ENCODE measurements at regions not wholly inside any gene's neighbourhood (a gene's known extent, or its start where the extent isn't known, plus 50 kb on each side); places are given as distances from the start of the nearest gene placed in this dataset.

DNA sequence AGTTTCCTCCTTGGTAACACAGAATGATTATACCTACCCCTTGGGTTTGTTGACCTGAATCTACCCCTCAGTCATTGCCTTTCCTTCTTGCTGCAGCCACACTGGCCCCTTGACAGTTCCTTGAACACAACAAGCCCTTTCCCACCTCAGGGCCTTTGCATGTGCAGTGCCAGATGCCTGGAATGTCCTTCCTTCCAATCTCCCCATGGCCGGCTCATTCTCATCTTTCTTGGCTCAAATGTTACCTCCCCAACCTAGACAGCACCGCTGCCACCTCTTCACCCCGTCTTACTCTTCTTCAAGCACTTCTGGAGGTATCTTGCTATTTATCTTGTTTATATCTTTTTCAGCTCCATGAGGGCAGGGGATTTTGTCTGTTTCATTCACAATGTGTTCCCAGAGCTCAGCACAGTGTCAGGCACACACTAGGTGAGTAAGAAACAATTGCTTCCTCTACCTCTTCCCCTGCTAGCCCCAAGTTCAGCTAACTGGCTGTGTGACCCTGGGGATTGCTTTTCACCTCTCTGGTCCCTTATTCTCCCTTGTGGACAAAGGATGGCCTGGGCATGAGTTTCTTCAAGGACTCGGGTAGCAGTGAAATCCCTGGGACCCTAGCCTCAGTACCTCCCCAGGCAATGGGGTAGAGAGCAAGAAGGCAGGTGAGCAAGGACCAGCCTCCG lies 121.5 kb downstream of the CEBPB start:
- DNase-seq (ENCODE audit: low read depth in 2 of 2, low spot score in 1 of 2): no peak

DNA sequence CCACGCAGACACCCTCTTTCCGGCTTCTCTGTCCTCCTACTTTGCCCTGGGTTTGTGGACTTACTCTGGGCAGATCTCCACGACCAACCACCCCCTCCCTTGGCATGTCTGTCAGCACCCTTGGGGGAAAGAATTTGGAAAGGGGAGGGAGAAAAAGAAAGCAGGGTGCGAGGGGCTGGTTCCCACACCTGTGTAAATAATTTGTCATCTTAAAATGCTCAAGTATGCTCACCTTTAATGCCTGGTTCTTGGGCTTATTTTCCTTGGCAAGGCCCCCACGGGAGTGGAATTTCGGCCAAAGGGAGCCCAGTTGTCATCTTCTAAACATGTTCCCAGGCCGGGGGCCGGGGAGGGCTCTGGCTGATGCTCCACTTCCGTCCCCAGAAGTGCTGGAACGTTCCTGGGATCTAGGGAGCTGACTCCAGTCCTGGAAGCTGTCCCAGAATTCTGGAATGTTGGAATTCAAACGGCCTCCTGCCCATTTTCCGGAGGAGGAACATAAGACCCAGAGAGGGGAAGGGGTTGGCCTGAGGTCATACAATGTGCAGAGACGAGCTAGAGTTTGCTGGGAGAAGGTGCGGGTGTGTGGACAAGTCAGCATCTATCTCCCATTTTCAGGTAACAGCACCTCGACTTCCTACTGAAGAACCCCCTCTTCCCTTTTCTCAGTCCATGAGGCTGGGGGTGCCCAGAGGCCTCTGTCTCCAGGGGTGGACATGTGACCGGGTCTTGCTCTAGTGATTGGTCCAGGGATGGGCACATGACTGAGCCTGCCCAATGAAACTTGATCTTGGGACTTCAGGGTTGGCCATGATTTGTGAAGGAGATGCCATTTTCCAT lies 122.3 kb downstream of the CEBPB start:
- DNase-seq (ENCODE audit: low read depth in 2 of 2, low spot score in 1 of 2): no peak

DNA sequence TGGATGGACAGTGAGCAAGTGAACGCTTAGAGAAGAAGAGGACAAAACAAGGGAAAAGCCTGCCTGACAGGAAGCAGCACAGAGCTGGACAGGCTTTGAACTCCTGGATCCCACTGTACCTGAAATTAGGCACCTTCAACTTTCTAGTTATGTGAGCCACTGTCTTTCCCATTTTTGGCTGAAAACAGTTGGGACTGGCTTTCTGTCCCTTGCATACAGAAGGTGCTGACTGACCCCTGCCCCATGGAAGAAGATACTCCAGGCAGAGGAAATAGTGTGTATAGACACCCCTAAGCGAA lies 122.8 kb downstream of the CEBPB start:
- DNase-seq (ENCODE audit: low read depth in 2 of 2, low spot score in 1 of 2): no peak

DNA sequence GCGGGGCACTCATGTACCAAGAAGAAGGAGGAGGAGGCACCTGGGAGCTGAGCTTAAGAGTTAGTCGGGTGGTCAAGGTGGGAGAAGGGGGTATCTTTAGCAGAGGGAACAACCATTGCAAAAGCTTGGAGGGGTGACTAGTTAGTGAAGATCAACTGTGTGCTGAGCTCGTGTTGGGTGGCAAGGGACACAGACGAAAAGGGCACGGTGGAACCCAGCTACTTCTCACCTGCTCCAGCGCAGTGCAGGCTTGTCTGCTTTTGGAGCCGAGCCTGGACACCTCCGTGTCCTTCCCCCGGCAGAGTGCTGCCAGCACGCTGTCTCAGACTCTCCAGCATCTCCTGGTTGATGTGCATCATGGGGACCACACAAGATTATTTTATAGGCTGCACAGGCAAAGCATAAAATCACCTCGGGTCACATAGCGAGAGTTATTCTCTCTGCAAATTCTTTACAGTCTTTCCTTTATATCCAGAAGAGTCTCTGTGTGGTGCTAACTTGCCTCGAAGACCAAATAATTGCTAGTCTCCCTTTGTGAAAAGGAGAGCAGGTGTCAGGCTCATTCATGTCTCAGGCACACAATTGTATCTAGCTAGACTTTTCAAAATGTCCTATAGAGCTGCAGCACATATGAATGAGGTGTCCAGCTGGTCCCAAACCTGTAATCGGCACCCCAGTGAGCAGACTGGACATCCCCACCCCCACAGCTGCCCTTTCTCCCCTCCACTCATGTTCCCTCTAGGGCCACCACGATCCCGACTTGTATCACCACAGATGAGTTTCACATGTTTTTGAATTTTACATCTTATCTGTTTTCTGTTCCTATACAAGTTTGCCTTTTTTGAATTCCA lies 123.4 kb downstream of the CEBPB start:
- DNase-seq (ENCODE audit: low read depth in 2 of 2, low spot score in 1 of 2): no peak

DNA sequence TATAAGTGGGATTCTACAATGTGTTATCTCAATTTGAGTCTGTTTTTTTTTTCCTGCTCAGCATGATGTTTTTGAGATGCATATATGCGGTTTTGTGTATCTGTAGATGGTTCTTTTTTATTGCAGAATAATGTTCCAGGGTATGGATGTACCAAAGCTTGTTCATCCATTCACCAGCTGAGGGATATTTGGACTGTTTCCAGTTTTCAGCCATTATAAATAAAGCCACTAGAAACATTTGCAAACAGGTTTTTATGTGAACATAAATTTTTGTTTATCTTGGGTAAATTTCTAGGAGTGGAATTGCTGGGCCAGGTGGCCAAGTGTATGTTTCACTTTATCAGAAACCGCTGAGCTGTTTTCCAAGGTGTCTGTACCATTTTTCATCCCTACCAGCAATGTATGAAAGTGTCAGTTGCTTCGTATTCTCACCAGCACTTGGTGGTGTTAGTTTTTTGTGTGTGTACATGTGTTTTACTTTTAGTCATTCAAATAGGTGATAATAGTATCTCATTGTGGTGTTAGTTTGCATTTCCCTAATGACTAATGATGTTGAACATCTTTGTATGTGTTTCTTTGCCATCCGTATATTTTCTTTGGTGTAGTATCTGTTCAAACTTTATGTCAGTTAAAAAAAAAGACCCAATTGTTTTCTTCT lies 124.2 kb downstream of the CEBPB start:
- DNase-seq (ENCODE audit: low read depth in 2 of 2, low spot score in 1 of 2): no peak

DNA sequence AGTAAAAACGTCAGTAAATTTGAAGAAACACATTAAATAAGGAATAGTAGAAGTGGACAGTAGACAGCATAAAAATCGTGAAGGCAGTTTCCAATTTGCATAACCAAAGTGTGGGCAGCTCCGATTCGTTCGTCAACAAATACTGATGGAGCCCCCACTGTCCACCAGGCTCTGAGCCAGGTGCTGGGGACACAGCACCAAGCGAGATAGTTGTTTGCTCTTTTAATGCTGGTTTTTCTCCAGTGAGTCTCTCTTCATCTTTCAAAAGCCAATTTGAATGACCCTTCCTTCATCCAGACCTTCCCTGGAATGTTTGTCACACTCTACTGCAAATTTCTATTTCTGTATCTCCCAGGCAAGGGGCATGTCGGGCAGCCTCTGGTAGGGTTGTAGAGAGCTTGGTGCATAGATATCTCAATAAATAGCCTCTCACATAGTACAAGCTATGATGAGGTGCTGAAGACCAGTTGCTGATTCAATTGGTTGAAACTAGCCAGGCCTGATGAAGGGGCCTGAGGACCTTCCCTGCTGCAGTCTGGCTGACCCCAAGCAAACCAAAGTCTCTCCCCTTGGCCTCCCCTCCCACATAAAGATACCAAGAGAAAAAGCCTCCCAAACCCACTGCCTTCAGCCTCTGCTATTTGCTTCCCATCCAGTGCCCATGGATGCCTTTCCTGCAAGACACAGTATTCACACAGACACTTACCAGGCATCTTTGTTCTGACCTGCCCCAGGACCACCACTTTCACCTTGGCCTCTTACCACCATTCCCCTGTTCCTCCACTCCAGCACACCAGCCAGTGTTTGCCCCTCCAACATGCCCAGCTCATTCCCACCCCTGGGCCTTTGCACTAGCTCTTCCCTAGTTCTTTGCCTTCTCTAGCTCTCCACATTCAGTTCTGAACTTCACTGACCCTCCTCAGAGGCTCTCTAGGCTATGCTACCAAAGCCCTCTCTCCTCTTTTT lies 125.2 kb downstream of the CEBPB start:
- DNase-seq (ENCODE audit: low read depth in 2 of 2, low spot score in 1 of 2): no peak

DNA sequence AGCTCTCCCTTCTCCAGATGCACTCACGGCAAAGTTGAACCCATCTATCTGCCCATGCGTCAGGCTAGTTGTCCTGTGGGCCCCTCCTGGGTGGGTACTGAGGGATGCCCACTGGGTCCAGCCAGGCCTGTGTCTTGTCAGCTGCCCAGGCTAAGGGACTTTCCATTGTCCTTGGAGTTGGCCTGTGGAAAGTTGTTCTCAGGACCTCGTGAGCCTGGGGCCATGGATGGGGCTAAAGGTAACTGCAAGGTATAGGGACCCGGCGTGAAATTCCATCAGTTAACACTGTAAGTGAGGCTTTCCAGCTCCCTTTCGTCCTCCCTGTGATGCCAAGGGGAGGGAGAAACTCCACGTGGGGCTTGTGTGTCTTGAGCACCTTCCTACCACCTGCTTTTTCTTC lies 126.5 kb downstream of the CEBPB start:
- DNase-seq (ENCODE audit: low read depth in 2 of 2, low spot score in 1 of 2): no peak

DNA sequence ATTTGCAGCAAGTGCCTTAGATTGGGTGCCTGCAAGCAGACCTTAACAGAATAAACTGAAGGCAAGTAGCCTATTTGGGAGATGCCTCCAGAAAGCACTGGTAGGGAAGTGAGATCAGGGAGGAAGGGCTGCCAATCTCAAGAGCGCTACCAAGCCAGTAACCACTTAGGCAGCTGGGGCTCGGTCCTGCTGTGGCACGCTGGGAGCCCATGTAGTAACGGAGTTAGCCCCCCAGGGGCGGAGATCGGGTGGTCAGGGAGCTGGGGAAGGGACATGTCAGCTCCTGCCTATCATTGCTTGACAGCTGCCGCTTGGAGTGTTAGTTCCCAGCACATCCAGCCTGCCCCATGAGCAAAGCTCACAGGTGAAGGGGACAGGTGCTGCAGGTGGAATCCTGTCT lies 127.0 kb downstream of the CEBPB start:
- DNase-seq (ENCODE audit: low read depth in 2 of 2, low spot score in 1 of 2): no peak

DNA sequence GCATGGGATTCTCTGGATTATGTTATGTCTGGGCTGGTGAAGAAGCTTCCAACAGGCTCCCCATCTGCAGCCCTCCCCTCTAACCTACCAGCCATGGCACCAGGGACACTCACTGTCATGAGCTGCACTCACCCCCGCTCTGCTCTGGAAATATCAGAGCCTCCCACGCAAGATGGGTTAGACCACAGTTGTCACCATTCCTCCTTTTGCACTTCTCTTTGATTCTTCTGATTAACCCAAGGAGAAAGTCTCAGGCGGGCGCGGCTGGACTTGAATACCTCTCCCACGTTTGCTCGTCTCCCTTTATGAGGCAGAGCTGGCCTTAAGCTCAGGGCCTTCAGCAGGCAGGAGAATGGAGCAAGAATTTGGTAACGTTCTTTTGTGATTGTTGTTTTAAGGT lies 128.1 kb downstream of the CEBPB start:
- no peak for DNase-seq (ENCODE audit: low read depth in 2 of 2, low spot score in 1 of 2)

DNA sequence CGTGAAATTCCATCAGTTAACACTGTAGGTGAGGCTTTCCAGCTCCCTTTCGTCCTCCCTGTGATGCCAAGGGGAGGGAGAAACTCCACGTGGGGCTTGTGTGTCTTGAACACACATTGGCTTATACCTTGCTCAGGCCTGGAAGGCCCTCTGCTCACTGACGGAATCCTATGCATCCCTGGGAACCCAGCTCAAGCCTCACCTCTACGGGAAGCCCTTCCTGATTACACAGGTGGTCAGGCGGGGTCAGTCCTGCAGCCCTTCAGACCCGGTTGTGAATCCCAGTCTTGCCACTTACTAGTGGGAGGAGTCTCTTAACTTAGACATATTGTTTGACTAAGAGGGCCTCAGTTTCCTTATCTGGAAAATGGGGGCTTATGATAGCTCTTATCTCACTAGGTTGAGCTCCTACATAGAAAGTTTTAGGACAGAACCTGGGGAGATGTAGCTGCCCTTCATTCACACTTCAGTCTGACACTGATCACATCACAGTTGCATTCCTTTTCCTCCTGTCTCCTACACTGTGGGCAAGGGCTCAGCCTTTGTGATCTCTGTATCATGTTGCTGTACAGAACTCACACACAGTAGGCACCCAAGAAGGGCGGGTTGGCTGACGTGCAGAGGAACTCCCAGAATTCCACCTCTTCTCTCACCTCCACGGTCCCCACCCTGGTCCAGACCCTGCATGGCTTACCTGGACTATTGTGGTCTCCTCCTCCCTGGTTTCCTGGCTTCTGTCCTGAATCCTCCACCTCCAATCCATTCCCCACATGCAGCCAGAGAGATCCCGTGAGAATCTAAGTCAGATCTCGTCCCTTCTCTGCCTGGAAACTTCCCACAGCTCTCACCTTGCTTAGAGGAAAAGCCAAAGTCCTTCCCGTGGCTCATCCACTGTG lies 129.6 kb downstream of the CEBPB start:
- no peak for DNase-seq (ENCODE audit: low read depth in 2 of 2, low spot score in 1 of 2)

DNA sequence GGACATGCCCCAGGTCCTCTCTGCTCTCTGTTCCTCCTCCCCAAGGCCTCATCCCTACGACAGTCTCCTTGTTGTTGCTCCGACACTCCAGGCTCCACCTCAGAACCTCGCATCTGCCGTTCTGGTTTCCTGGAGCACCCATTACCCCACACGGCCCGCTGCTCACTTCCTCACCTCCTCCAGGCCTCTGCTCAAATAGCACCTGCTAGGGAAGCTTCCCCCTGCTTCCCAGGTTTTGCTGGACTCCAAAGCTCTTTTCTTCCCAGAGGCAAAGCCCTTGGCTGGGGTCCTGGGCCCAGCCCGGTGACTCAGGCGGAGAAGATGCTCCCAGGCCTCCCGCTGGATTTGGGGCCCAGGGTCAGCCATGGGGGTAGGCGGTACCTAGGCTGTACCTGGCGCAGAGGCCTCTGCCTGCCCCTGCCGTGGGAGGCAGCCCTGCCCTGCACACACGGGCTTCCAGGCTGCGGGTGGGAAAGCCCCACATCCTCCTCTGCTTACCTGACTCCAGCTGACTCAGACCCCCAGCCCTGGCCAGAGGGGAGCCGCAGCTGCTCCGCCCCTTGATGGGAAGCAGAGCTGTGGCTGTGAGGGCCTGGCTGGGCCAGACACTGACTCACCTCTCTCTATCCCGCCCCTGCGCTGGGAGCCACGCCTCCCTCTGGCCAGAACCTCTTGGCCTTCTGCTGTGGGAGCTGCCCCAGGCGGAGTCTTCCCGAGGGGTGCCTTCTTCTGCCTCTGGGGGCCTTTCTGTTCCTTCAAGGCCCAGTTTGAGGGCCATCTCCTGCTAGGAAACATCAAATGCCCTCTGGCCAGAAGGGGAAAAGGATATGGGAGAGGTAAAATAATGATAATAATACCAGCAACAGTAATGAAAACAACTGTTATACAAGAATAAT lies 130.5 kb downstream of the CEBPB start:
- no peak for DNase-seq (ENCODE audit: low read depth in 2 of 2, low spot score in 1 of 2)

DNA sequence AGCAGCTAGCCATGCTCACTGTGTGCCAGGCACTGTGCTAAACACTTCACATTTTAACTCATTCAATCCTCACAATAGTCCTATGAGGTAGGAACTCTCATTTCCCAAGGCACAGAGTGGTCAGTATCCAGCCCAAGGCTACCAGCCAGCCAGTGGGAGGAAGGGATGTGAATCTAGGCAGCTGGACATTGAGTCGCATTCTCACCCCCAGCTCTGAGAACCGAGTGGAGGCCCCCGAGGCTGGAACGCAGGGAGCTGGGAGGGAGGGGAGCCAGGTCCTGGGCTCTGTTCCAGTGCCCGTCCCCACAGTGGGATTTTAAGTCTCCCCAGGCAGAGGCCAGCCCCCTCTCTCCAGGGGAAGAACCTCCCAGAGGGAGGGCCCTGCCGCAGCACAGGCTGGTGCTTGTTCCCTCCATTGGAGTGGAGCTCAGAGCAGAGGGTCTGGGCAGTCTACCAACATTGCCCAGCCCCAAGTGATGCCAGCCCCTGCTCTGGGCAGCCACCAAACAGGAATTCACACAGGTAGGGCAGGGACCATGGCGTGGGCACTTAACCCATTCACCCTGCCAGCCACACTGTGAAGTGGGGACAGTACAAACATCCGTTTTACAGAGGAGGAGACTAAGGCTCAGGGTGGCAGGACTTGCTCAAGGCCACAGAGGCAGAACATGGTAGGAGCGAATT lies 131.3 kb downstream of the CEBPB start:
- DNase-seq (ENCODE audit: low read depth in 2 of 2, low spot score in 1 of 2): no peak

DNA sequence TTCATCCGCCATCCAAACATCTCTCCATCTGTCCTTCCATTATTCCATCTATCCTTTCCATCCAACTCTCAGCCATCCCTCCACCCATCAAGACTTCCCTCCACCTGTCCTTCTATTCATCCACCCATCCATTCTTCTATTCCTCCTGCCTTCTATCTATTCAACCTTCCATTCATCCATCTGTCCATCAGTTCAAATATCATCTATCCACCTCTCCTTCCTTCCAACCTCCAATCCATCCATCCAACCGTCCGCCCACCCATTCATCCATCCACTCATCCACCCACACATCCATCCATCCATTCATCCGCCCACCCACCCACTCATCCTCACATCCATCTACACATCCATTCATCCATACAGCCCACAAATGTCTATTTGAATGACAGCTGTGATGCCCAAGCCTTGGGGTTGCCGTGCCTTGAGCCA lies 132.1 kb downstream of the CEBPB start:
- DNase-seq (ENCODE audit: low read depth in 2 of 2, low spot score in 1 of 2): no peak

DNA sequence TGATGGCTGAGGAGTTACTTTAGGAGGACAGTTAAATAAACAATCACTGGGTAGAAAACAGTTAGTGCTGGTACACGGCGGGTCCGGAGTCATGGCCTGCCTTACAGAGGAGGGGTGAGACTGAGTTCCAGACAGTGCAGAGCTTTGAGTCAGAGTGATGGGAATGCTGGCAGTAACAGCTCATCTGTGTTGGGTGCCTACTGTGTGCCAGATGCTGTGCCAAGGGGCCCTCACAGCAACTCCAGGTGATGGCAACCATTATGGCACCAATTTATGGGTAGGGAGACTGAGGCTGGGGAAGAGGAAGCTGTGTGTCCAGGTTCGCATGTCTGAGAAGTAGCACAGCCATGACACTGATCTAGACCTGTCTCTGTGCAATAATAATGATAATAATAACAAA lies 132.6 kb downstream of the CEBPB start:
- DNase-seq (ENCODE audit: low read depth in 2 of 2, low spot score in 1 of 2): no peak

DNA sequence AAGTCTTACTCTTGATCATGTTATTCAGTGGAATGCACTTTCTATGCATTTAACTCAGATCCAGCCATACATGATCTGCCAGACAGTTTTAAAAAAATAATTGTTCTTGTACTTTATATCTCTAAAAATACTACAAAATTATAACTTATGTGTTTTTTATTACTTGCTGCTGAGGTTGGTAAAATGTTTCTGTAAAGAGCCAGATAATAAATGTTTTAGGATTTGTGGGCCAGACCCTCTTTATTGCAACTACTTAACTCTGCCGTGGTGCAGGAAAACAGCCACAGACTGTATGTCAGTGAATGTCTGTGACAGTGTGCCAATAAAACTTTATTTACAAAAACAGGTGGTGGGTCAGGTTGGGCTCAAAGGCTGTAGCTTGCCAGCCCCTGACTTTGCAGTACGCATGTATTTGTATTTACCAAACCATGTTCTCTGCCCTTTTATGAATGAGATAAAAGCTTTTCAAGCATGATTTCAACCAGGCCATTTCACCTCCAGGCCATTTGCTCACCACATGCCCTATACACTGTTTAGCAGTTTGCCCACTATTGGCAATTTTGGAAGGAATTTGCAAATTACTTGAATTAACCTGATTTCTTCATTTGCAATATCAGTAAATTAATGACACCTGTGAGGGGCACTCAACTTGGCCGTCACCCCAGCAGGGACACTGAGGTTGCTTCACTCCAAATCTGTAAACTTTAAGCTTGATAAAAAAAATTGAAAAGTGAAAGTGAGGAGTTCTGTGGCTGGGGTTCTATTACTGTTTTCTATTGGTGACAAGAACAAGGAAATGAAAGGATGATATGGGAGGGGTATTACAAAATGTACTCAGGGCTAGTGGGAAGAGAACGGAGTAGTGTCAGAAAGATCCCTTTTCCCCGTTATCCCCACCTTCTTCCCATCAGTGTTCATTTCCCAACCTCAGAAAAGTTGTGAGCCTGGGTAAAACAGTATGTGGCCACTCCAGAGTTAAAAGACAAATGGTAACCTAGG lies 133.4 kb downstream of the CEBPB start:
- no peak for DNase-seq (ENCODE audit: low read depth in 2 of 2, low spot score in 1 of 2)

DNA sequence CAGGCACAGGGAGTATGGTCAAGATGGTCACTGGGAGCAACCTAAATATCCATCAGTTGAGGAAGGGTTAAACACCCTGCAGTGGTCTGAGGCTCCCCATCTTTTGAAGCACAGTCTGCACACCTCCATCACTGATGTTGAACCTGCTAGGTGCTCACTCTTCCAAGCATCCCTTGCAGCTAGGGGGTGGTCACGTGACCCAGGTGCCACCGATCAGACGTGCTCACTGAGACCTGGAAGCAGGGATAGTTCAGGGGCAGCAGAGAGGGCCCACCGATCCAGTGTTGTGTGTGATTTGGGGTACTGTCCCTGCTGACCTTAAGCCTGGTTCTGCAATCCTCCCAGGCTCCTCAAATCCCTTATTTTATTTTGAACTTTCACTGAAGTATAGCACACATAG lies 134.6 kb downstream of the CEBPB start:
- no peak for DNase-seq (ENCODE audit: low read depth in 2 of 2, low spot score in 1 of 2)

DNA sequence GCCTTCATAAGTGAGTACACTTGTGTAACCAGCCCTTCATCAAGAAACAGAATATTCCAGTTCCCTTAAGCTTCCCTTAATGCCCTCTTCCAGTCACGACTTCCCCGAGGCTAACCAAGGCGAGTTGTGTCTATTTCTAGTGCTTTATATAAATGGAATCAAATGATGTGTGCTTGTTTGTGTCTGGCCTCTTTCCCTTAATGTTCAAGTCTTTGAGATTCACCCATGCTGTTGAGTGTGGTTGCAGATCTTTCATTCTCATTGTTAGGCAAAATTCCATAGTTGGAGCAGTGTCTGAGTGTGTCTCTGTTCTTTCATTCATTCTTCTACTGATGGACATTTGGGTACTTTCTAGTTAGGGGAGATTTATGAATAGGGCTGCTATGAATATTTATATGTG lies 135.0 kb downstream of the CEBPB start:
- DNase-seq (ENCODE audit: low read depth in 2 of 2, low spot score in 1 of 2): no peak

All from stimulated activated CD8-positive, alpha-beta memory T cell treated with anti-CD3 and anti-CD28 coated beads, Interleukin-4, amount 100 ng/mL, for 4 hours (primary cell).